GM10248 (cell line): ENCODE measurements at regions not wholly inside any gene's neighbourhood (a gene's known extent, or its start where the extent isn't known, plus 50 kb on each side); places are given as distances from the start of the nearest gene placed in this dataset.
A peak's percentile ranks its signal among the peaks of the same experiment; 100 is the strongest.
"Not testable (repeated sequence)": the region's sequence is repeated elsewhere in the genome, so short reads cannot be mapped to it uniquely, and the experiment has no call there.

Experiments used
- CTCF ChIA-PET: fragments of 300-600 bp; sonication (Branson Sonifier 250); formaldehyde crosslinking; extraction: SDS; loops from one replicate; lab custom pipeline; 2021; ENCODE audit warnings: antibody characterized with exemption; lab: Yijun Ruan, JAX
- POLR2A ChIA-PET: fragments of 350-650 bp; sonication (Branson Sonifier 250); formaldehyde crosslinking; extraction: SDS; loops from one replicate; lab custom pipeline; 2020; ENCODE audit warnings: antibody characterized with exemption; lab: Yijun Ruan, JAX
- DNase-seq: peaks from one replicate; pipeline ENCODE4 v3.0.0; 2012; ENCODE audit errors: extremely low spot score
- CTCF ChIP-seq: IDR thresholded peaks from 2 replicates; pipeline ENCODE4 v1.5.1; 2012; ENCODE audit warnings: mild to moderate bottlenecking, low read depth; ENCODE audit errors: extremely low read depth, missing control alignments, control extremely low read depth

GRCh38 chr20:5464901-5465603 is 145.8 kb downstream of the GPCPD1 start:
- POLR2A ChIA-PET = no interaction called here
- CTCF ChIA-PET = interaction anchor here (1.0 to 2.8 kb wide), 3 partner anchors 16 to 35 kb away, joined by 3 to 10 read pairs (median 3); no protein-coding TSS in a partner anchor
- TF ChIP-seq CTCF = no peak
- no peak for DNase-seq

- CTCF ChIA-PET = interaction anchor here (2.8 kb wide), 1 partner anchor 15 kb away, joined by 10 read pairs; no protein-coding TSS in a partner anchor
- no peak for DNase-seq
- TF ChIP-seq CTCF = no peak
- POLR2A ChIA-PET = no interaction called here
Measured at GRCh38 chr20:5463007-5463686, 146.4 kb upstream of the PROKR2 start.

GRCh38 chr20:5453745-5454144 is 137.0 kb upstream of the PROKR2 start:
- CTCF ChIA-PET, DNase-seq, POLR2A ChIA-PET: not testable (repeated sequence)

- DNase-seq, POLR2A ChIA-PET, CTCF ChIA-PET: not testable (repeated sequence)
Measured at GRCh38 chr20:5453316-5453715, 136.6 kb upstream of the PROKR2 start.

- CTCF ChIA-PET, DNase-seq, POLR2A ChIA-PET: not testable (repeated sequence)
Measured at GRCh38 chr20:5452691-5453090, 135.9 kb upstream of the PROKR2 start.

GRCh38 chr20:5452286-5452685 is 135.5 kb upstream of the PROKR2 start:
- CTCF ChIA-PET, DNase-seq, POLR2A ChIA-PET: not testable (repeated sequence)

GRCh38 chr20:5451643-5452210 is 135.0 kb upstream of the PROKR2 start:
- no peak for DNase-seq
- TF ChIP-seq CTCF = no peak
- ChIA-PET POLR2A (no interaction called here), CTCF (interaction anchor here (6.9 kb wide), 1 partner anchor 246 kb away, joined by 72 read pairs; no protein-coding TSS in a partner anchor)

- ChIA-PET POLR2A (no interaction called here), CTCF (interaction anchor here (0.7 to 6.9 kb wide), 31 partner anchors 8 to 690 kb away, joined by 3 to 72 read pairs (median 5); partner anchors contain the start of gene CDS2)
- peak; percentile 62 for DNase-seq
- TF ChIP-seq CTCF = peak; percentile 69
Measured at GRCh38 chr20:5448449-5449118, 131.8 kb upstream of the PROKR2 start.
